ENCODE measurements at regions not wholly inside any gene's neighbourhood (a gene's known extent, or its start where the extent isn't known, plus 50 kb on each side); places are given as distances from the start of the nearest gene placed in this dataset.

GRCh38 chr12:60335745-60336144 is 739.9 kb downstream of the SLC16A7 start:
- Histone ChIP-seq H3K4me1 (ENCODE audit: control insufficient read depth, insufficient read depth, low read depth, low read length) (no peaks in the 10 kb centered on the region), H3K79me1 (replicated peaks; ENCODE audit: low read length, poor library complexity, severe bottlenecking) (no peaks in the 10 kb centered on the region), H2BK120ac (ENCODE audit: low read depth, low read length) (no peak overlapping the region), H3K9ac (ENCODE audit: low read length) (no peak overlapping the region), H3K27me3 (ENCODE audit: control insufficient read depth in 1 of 2, insufficient read depth in 1 of 2, low read length in 2 of 2) (no peaks in the 10 kb centered on the region), H3K4ac (ENCODE audit: low read depth in 1 of 2, low read length in 2 of 2) (no peak overlapping the region), H2BK12ac (ENCODE audit: low read length in 2 of 2) (no peak overlapping the region), H2BK15ac (ENCODE audit: low read depth, poor library complexity, severe bottlenecking) (no peak overlapping the region), H3K9me3 (ENCODE audit: control insufficient read depth, low read length) (no peaks in the 10 kb centered on the region), H3K4me3 (ENCODE audit: insufficient read depth in 1 of 2, low read depth in 1 of 2, low read length in 2 of 2) (no peak overlapping the region), H3K27ac (ENCODE audit: low read length, poor library complexity, severe bottlenecking) (peak overlapping the region; percentile 84), H4K91ac (ENCODE audit: low read length) (no peak overlapping the region), H3K14ac (ENCODE audit: low read length in 2 of 2) (no peak overlapping the region), H3K36me3 (ENCODE audit: control insufficient read depth in 1 of 2, insufficient read depth in 2 of 2, low read depth in 1 of 2, low read length in 2 of 2) (no peaks in the 10 kb centered on the region), H4K8ac (ENCODE audit: low read length) (no peak overlapping the region), H3K18ac (ENCODE audit: low read depth in 1 of 2, low read length in 2 of 2) (no peak overlapping the region), H3K4me2 (ENCODE audit: low read length, poor library complexity, severe bottlenecking) (no peak overlapping the region), H2AK5ac (ENCODE audit: low read length, severe bottlenecking) (no peak overlapping the region), H3K23ac (ENCODE audit: low read length in 2 of 2) (no peak overlapping the region), H2AFZ (ENCODE audit: low read depth, low read length) (no peak overlapping the region), H2BK5ac (ENCODE audit: low read depth, low read length, poor library complexity, severe bottlenecking) (no peak overlapping the region)
- DNase-seq, result peak; percentile 69

- Histone ChIP-seq H2BK12ac (ENCODE audit: low read length in 2 of 2) (no peak overlapping the region), H3K9ac (ENCODE audit: low read length) (no peak overlapping the region), H3K4me3 (ENCODE audit: insufficient read depth in 1 of 2, low read depth in 1 of 2, low read length in 2 of 2) (no peak overlapping the region), H3K18ac (ENCODE audit: low read depth in 1 of 2, low read length in 2 of 2) (no peak overlapping the region), H3K36me3 (ENCODE audit: control insufficient read depth in 1 of 2, insufficient read depth in 2 of 2, low read depth in 1 of 2, low read length in 2 of 2) (no peaks in the 10 kb centered on the region), H3K79me1 (replicated peaks; ENCODE audit: low read length, poor library complexity, severe bottlenecking) (no peaks in the 10 kb centered on the region), H3K4me1 (ENCODE audit: control insufficient read depth, insufficient read depth, low read depth, low read length) (no peaks in the 10 kb centered on the region), H2BK5ac (ENCODE audit: low read depth, low read length, poor library complexity, severe bottlenecking) (no peak overlapping the region), H3K23ac (ENCODE audit: low read length in 2 of 2) (no peak overlapping the region), H2BK120ac (ENCODE audit: low read depth, low read length) (no peak overlapping the region), H2AK5ac (ENCODE audit: low read length, severe bottlenecking) (no peak overlapping the region), H2BK15ac (ENCODE audit: low read depth, poor library complexity, severe bottlenecking) (no peak overlapping the region), H4K91ac (ENCODE audit: low read length) (no peak overlapping the region), H3K27ac (ENCODE audit: low read length, poor library complexity, severe bottlenecking) (no peak overlapping the region), H3K4me2 (ENCODE audit: low read length, poor library complexity, severe bottlenecking) (no peak overlapping the region), H3K4ac (ENCODE audit: low read depth in 1 of 2, low read length in 2 of 2) (no peak overlapping the region), H3K14ac (ENCODE audit: low read length in 2 of 2) (no peak overlapping the region), H4K8ac (ENCODE audit: low read length) (no peak overlapping the region), H3K9me3 (ENCODE audit: control insufficient read depth, low read length) (no peaks in the 10 kb centered on the region), H3K27me3 (ENCODE audit: control insufficient read depth in 1 of 2, insufficient read depth in 1 of 2, low read length in 2 of 2) (no peaks in the 10 kb centered on the region), H2AFZ (ENCODE audit: low read depth, low read length) (no peak overlapping the region)
- 97% methylated on average over 2 of the region's 5 CpGs for WGBS
- no peak for DNase-seq
Observed at GRCh38 chr12:60337839-60338549, 742.2 kb downstream of the SLC16A7 start.

- WGBS, result 100% methylated on average over 1 of the region's 1 CpG
- H3K9me3 ChIP-seq (ENCODE audit: control insufficient read depth, low read length), result no peaks in the 10 kb centered on the region
- no peak overlapping the region for H2AK5ac ChIP-seq (ENCODE audit: low read length, severe bottlenecking)
- no peak overlapping the region for H3K9ac ChIP-seq (ENCODE audit: low read length)
- H3K36me3 ChIP-seq (ENCODE audit: control insufficient read depth in 1 of 2, insufficient read depth in 2 of 2, low read depth in 1 of 2, low read length in 2 of 2), result no peaks in the 10 kb centered on the region
- no peak overlapping the region for H3K23ac ChIP-seq (ENCODE audit: low read length in 2 of 2)
- H4K91ac ChIP-seq (ENCODE audit: low read length), result no peak overlapping the region
- no peak overlapping the region for H2BK5ac ChIP-seq (ENCODE audit: low read depth, low read length, poor library complexity, severe bottlenecking)
- no peak overlapping the region for H2AFZ ChIP-seq (ENCODE audit: low read depth, low read length)
- no peak overlapping the region for H3K4me3 ChIP-seq (ENCODE audit: insufficient read depth in 1 of 2, low read depth in 1 of 2, low read length in 2 of 2)
- H3K18ac ChIP-seq (ENCODE audit: low read depth in 1 of 2, low read length in 2 of 2), result no peak overlapping the region
- no peak overlapping the region for H3K4me2 ChIP-seq (ENCODE audit: low read length, poor library complexity, severe bottlenecking)
- H3K14ac ChIP-seq (ENCODE audit: low read length in 2 of 2), result no peak overlapping the region
- H3K4ac ChIP-seq (ENCODE audit: low read depth in 1 of 2, low read length in 2 of 2), result no peak overlapping the region
- no peak overlapping the region for H3K27ac ChIP-seq (ENCODE audit: low read length, poor library complexity, severe bottlenecking)
- no peak overlapping the region for H4K8ac ChIP-seq (ENCODE audit: low read length)
- no peaks in the 10 kb centered on the region for H3K79me1 ChIP-seq (replicated peaks; ENCODE audit: low read length, poor library complexity, severe bottlenecking)
- H3K27me3 ChIP-seq (ENCODE audit: control insufficient read depth in 1 of 2, insufficient read depth in 1 of 2, low read length in 2 of 2), result no peaks in the 10 kb centered on the region
- no peak overlapping the region for H2BK12ac ChIP-seq (ENCODE audit: low read length in 2 of 2)
- DNase-seq, result no peak
- no peak overlapping the region for H2BK15ac ChIP-seq (ENCODE audit: low read depth, poor library complexity, severe bottlenecking)
- H3K4me1 ChIP-seq (ENCODE audit: control insufficient read depth, insufficient read depth, low read depth, low read length), result no peaks in the 10 kb centered on the region
- H2BK120ac ChIP-seq (ENCODE audit: low read depth, low read length), result no peak overlapping the region
Observed at GRCh38 chr12:60345442-60345841, 749.6 kb downstream of the SLC16A7 start.

- H2AFZ ChIP-seq (ENCODE audit: low read depth, low read length), result no peak overlapping the region
- no peak overlapping the region for H4K91ac ChIP-seq (ENCODE audit: low read length)
- H3K14ac ChIP-seq (ENCODE audit: low read length in 2 of 2), result no peak overlapping the region
- H2BK15ac ChIP-seq (ENCODE audit: low read depth, poor library complexity, severe bottlenecking), result no peak overlapping the region
- no peak overlapping the region for H2BK5ac ChIP-seq (ENCODE audit: low read depth, low read length, poor library complexity, severe bottlenecking)
- H3K4me1 ChIP-seq (ENCODE audit: control insufficient read depth, insufficient read depth, low read depth, low read length), result no peaks in the 10 kb centered on the region
- H3K4ac ChIP-seq (ENCODE audit: low read depth in 1 of 2, low read length in 2 of 2), result no peak overlapping the region
- no peaks in the 10 kb centered on the region for H3K27me3 ChIP-seq (ENCODE audit: control insufficient read depth in 1 of 2, insufficient read depth in 1 of 2, low read length in 2 of 2)
- no peak overlapping the region for H2BK12ac ChIP-seq (ENCODE audit: low read length in 2 of 2)
- 51% methylated on average over 3 of the region's 3 CpGs for WGBS
- H3K9ac ChIP-seq (ENCODE audit: low read length), result no peak overlapping the region
- no peaks in the 10 kb centered on the region for H3K36me3 ChIP-seq (ENCODE audit: control insufficient read depth in 1 of 2, insufficient read depth in 2 of 2, low read depth in 1 of 2, low read length in 2 of 2)
- no peak overlapping the region for H4K8ac ChIP-seq (ENCODE audit: low read length)
- no peak for DNase-seq
- H3K27ac ChIP-seq (ENCODE audit: low read length, poor library complexity, severe bottlenecking), result no peak overlapping the region
- no peak overlapping the region for H2AK5ac ChIP-seq (ENCODE audit: low read length, severe bottlenecking)
- no peak overlapping the region for H3K4me2 ChIP-seq (ENCODE audit: low read length, poor library complexity, severe bottlenecking)
- no peak overlapping the region for H3K4me3 ChIP-seq (ENCODE audit: insufficient read depth in 1 of 2, low read depth in 1 of 2, low read length in 2 of 2)
- no peak overlapping the region for H3K18ac ChIP-seq (ENCODE audit: low read depth in 1 of 2, low read length in 2 of 2)
- H3K9me3 ChIP-seq (ENCODE audit: control insufficient read depth, low read length), result no peaks in the 10 kb centered on the region
- H3K79me1 ChIP-seq (replicated peaks; ENCODE audit: low read length, poor library complexity, severe bottlenecking), result no peaks in the 10 kb centered on the region
- no peak overlapping the region for H2BK120ac ChIP-seq (ENCODE audit: low read depth, low read length)
- no peak overlapping the region for H3K23ac ChIP-seq (ENCODE audit: low read length in 2 of 2)
Observed at GRCh38 chr12:60349232-60349978, 753.6 kb downstream of the SLC16A7 start.

All from mesenchymal stem cell (in vitro differentiated cells and primary cell).